Activated CD8-positive, alpha-beta memory T cell treated with anti-CD3 and anti-CD28 coated beads for 36 hours (primary cell): ENCODE measurements at regions not wholly inside any gene's neighbourhood (a gene's known extent, or its start where the extent isn't known, plus 50 kb on each side); places are given as distances from the start of the nearest gene placed in this dataset.

Source experiments
- CTCF ChIA-PET: fragments of 350-600 bp; sonication (Branson Sonifier 250); formaldehyde crosslinking; loops from one replicate; lab custom pipeline; 2021; ENCODE audit warnings: antibody characterized with exemption; lab: Charles Lee
- POLR2A ChIA-PET: fragments of 350-600 bp; sonication (Branson Sonifier 250); formaldehyde crosslinking; loops from one replicate; lab custom pipeline; 2021; ENCODE audit warnings: antibody characterized with exemption; lab: Charles Lee

DNA sequence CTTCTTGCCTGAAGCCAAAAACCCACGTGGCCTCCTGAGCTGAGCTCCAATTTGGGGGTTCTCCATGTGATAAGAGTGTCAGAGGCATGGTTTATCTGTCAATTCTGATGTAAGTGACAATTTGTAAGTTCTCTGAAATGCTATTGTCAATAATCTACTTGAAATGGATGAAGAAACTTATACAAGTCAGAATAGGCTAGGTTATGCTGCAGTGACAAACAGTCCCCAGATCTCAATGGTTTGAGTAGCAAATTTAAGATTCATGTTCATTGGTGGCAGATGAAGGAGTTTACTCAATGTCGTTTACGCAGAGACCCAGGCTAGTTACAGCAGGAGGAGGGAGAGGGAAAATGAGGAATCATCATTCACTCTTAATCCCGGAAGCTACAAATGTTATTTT lies 352.4 kb downstream of the KIF16B start:
- POLR2A ChIA-PET, result no interaction called here
- CTCF ChIA-PET, result no interaction called here

DNA sequence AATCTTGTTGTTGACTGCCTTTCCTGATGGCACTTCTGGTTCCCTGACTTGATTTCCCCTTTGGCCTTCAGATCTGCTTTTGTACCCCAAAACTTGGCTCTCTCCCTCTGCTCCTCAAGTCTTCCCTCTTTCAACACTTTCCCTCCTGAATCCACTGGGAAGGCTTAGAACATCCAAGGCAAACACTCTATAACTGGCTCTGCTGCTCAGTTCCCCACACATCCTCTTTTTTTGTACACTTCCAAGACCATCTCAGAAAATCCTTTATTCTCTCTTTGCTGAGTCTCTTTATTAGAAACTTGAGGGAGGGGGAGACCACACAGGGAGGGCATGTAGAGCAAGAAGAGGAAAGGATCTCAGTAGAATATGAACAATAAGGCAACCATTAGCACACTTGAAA lies 354.1 kb downstream of the KIF16B start:
- POLR2A ChIA-PET, result no interaction called here
- CTCF ChIA-PET, result no interaction called here

DNA sequence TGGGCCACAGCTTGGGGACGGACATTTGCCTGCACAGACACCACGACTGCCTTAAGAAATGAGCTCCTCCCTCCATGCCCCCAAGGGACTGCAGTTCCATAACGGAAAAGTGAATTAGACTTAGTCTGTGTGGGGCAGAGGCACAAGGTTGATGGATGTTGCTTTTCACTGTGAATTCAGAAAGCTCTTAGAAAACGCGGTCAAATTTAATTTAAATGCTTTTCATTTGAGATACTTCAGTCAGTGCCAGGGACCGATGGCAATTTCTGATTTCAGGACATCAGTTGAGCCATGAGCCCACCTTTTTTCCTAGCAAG lies 356.4 kb downstream of the KIF16B start:
- CTCF ChIA-PET, result no interaction called here

DNA sequence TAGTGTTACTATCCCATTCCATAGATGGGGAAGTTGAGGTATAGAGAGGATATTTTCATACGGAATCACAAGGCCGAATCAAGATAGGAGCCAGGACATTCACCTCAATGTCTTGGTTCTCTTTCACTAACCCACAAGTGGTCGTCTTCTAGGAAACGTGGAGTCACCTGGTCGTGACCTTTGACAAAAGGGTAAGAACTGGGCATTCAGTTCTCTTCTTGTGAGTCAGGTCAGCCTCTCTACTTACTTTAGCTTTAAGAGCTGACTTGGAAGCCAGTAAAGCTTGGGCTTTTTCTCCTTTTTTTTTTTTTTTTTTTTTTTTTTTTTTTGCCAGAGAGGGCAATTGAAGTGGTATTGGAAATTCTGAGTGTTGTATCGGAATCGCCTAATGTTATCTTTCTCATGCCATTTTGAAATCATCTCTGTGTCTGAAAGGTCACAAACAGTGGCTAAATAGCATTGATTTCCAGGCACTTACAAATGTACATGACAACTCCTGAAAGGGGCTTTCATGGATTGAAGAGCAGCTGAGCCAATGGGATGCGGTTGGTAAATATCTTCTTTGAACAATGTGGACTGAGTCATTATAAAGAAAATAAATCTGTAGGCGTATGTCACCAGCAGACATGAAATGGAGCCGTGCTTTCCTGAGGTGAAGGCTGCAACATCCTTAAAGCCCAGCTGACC lies 356.9 kb downstream of the KIF16B start:
- POLR2A ChIA-PET, result no interaction called here
- CTCF ChIA-PET, result no interaction called here

More for the DNA sequence above, 356.4 kb downstream of the KIF16B start:
- POLR2A ChIA-PET, result no interaction called here

DNA sequence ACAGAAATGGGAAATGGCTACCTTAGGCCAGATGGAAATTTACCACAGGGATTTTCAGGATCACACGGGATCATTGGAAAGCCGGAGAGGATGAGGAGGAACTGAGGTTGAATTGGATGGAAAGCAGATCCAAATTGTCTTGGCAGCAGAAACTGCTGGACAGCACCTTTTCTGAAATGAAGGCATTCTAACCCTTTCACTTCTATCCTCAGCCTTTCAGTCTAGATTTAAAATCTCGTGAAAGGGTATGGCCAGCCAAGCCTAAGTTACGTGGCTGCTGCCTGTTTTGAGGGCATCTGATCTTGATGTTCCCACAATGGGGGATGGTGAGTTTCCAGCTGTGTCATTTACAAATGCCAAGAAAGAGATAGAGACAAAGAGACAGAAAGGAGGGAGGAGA lies 358.2 kb downstream of the KIF16B start:
- ChIA-PET POLR2A (no interaction called here), CTCF (no interaction called here)

DNA sequence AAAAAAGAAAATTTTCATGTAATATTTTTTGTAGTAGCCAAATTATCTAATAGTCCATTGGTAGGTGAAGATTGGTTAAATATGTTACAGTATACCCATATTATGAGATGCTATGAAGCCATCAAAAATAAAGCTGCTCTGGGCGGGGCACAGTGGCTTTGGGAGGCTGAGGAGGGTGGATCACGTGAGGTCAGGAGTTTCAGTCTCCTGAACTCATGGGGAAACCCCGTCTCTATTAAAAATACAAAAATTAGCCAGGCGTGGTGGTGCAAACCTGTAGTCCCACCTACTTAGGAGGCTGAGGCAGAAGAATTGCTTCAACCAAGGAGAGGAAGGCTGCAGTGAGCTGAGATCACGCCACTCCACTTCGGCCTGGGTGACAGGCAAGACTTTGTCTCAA lies 360.5 kb downstream of the KIF16B start:
- ChIA-PET CTCF (no interaction called here), POLR2A (no interaction called here)

DNA sequence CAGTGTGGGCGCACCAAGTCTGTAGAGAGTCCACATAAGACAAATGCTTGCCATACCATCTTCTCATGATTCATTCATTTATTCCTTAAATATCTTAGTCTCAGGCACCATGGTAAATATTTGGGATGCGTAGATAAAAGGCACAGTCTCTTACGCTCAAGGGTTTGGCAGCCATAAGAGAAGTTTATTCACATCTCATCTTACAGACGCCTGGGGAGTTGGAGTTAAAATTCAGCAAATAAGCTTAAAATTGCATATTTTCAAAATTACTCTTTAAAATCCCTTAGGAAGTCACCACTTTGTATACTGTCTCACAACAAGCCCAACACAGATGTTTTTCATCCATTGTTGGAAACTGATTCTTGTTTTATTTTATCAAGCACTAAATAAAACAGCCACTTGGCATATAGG lies 363.3 kb downstream of the KIF16B start:
- ChIA-PET POLR2A (no interaction called here), CTCF (no interaction called here)

DNA sequence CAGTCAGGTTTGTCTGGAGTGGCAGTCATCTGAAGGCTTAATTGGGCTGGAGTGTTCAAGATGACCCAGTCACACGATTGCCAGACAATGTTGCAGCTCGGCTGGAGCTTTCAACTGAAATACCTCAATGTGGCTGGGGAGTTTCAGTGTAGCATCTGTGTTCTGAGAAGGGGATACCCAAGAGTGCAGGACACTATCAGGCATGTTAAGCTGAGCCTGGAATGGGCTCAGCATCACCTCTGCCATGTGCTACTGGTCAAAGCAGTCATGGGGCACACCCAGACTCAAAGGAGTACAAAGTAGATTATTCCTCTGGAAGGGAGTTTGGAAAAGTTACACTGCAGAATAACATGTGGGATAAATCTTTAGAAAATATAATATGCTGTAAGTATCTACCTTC lies 363.9 kb downstream of the KIF16B start:
- CTCF ChIA-PET, result no interaction called here
- POLR2A ChIA-PET, result no interaction called here

DNA sequence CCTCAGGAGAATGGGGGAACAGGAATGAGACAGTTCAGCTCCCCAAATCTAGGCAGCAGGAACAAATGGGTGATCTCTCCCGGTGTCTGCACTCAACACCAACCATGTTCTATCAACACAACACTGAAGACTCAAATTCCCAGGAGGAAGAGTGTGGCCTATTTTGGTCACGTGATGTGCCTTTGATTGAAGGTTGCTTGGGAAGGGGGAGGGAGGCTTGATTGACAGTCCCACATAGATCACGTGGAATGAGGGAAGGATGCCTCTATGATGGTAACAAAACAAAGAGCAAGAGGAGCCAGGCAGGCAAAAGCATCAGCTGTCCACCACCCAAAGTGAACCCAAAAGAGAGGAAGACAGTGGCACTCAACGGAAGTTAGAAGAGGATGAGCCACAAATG lies 364.8 kb downstream of the KIF16B start:
- ChIA-PET POLR2A (no interaction called here), CTCF (no interaction called here)

DNA sequence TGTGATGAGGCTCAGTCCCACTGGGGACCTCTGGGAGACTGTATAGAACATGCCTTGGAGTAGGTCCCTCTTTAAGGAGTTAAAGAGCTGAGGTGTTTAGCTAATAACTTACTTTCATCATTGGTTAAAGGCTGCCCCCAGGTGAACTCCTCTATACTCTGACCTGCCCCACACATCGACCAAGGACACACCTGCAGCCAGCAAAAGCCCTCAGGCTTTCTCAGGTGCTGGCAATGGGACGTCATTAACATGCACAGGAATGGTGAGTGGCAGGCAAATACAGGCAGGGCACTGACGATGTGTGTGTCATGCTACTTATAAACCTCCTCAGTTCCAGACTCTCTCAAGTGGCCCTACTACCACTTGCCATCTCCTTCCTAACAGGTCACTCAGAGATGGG lies 366.4 kb downstream of the KIF16B start:
- POLR2A ChIA-PET, result no interaction called here
- CTCF ChIA-PET, result no interaction called here

DNA sequence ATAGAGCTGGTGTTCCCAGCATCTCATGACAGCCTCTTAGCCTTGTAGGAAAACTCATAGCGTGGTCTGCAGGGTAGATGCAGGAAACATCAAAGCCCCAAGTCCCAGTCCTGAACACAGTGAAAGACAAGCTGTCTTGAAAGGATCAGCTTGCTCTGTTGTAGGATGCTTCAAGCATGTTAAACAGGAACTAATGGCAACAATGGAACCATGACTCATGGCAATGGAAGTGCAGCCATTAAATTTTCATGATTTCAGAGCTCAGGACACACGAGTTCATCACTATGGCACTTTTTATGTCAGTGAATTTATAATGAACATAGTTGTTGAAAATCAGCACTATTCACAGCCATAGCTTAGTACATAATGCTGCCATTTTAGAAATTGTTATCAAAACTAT lies 367.7 kb downstream of the KIF16B start:
- ChIA-PET POLR2A (no interaction called here), CTCF (no interaction called here)

DNA sequence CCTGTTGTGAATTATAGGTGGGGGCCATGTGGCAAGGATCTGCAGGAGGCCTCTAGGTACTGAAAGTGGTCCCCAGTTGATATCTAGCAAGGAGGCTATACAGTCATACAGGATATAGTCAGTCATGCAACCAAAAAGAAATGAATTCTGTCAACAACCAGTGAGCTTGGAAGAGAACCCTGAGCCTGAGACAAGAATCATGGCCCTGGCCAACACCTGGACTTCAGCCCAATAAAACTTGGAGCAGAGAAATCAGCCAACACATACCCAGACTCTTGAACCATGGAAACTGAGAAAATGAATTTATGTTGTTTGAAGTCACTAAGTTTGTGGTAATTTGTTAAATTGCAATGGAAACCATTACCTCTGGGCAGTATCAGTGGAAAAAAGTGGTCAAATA lies 370.2 kb downstream of the KIF16B start:
- POLR2A ChIA-PET, result no interaction called here
- CTCF ChIA-PET, result no interaction called here

DNA sequence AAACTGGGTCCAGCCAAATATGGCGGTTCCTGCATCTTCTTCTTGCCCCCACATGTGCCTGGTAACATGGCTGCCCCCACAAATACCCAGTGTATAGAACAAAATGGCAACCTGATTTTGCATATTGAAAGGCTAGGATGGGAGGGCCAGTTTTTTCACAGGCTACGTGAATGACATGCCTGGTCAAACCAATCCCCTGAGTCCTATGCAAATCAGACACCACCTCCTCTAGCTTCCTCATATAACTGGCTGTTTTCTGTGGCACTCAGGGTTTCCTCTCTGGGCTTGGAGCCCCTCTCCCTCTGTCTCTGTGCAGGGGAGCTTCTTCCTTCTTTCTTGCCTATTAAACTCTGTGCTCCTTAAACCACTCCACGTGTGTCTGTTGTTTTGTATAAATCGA lies 372.1 kb downstream of the KIF16B start:
- ChIA-PET POLR2A (no interaction called here), CTCF (no interaction called here)

DNA sequence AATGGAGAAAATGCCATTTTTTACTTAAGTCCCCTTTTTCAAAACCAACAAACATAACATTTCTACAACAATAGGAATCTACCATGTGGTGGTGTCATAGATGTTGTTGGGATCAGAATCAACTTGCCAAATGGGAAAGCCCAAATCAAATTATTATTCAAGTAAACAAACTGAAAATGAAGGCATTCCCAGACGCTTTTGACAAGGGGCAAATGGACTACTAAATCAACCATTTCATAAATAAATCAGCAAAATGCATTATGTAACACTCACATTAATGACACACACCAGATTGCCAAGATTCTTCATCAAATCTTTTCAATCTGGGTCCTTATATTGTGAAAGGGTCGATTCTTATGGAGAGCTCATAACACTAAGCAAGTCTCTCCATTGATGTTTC lies 375.6 kb downstream of the KIF16B start:
- ChIA-PET POLR2A (no interaction called here), CTCF (no interaction called here)

DNA sequence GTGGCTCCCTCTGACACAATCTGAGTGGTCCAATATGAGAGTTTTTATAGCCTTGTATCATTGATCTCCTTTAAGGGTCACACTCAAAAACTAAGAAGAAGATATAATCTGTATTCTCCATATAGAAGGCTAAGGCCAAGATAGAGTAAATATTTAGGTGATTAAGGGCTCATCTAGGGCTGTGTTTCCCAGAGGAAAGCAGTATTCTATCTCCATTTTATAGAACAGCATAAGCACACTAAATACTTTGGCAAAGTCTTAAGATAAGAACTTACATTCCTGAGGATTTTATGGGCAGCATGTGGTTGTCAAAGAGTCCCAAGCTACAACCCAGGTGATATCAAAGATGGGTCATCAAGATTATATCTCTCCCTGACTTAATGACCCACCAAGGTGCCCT lies 377.6 kb downstream of the KIF16B start:
- POLR2A ChIA-PET, result no interaction called here
- CTCF ChIA-PET, result no interaction called here

DNA sequence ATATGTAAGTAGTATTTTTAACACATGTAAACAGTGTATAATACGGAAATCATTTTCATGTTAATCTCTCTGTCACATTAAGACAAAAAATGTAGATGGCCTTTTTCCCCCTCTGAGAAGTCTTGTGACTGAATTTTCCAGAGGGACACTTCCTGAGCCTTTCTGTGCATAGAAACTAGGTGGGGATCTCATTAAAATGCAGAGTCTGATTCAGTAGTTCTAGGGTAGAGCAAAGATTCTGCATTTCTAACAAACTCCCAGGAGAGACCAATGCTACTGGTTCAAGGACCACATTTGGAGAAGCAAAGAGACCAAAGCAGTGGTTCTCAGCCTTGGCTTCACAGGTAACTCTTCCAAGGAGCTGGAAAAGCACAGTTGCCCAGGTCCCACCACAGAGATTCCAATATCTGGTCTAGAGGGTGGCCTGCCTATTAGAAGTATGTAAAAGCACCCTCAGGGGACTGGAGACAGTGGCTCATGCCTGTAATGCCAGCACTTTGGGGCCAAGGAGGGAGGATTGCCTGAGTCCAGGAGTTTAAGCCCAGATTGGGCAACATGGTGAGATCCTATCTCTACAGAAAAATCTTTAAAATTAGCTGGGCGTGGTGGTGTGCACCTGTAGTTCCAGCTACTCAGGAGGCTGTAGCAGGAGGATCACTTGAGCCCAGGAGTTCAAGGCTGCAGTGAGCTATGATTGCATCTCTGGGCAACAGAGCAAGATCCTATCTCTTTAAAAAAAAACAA lies 378.5 kb downstream of the KIF16B start:
- CTCF ChIA-PET, result no interaction called here
- POLR2A ChIA-PET, result no interaction called here

DNA sequence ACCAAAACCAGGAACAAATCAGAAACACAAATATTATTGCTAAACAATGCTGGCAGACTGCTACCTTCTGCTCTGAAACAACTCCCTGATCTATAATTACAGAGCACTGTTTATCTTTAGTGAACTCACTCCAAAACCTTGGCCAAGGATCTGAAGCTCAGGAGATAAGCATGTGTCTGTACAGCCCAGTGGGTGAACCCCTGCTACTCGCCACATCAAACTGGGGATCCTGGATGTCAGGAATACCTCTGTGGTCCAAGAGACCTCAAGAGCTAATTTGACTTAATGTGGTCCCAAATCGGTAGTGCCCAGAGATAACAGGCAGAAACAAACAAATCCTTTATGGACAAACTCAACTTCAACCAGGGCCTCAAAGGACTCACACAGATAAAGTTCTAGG lies 381.8 kb downstream of the KIF16B start:
- ChIA-PET CTCF (no interaction called here), POLR2A (no interaction called here)

DNA sequence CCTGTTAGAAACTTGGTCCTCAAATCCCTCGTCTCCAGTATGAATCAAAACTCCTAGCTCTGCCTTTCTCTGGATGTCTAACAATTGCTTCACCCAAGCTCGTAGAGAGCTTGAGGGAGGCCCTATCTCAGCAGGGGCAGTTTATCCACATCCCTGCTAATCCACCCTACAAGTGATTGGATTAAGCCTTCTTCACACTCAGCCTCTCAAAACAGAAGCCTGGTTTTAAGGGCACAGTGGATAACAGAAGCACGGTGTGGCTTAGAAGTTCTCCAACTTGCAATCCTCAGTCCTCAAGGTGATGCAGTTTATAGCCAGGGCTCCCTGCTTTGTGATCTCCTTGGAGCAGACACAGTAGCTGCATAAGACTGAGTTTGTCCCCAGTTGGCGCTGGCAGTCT lies 383.9 kb downstream of the KIF16B start:
- ChIA-PET POLR2A (no interaction called here), CTCF (no interaction called here)

DNA sequence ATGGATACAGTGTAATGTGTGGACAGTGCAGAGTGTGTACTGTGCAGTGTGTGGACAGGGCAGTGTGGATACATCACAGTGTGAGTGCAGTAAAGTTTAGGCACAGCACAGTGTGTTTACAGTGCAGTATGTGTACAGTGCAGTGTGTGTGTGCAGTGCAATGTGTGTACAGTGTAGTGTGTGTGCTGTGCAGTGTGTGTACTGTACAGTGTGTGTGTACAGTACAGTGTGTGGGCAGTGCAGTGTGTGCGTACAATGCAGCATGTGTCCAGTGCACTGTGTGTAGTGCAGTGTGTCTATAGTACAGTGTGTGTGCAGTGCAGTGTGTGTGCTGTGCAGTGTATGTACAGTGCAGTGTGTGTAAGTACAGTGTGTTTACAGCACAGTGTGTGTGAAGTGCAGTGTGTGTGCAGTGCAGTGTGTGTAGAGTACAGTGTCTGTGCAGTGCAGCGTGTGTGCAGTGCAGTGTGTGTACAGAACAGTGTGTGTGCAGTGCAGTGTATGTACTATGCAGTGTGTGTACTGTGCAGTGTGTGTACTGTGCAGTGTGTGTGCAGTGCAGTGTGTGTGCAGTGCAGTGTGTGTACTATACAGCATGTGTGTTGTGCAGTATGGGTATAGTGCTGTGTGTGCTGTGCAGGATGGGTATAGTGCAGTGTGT lies 385.2 kb downstream of the KIF16B start:
- CTCF ChIA-PET, result no interaction called here

DNA sequence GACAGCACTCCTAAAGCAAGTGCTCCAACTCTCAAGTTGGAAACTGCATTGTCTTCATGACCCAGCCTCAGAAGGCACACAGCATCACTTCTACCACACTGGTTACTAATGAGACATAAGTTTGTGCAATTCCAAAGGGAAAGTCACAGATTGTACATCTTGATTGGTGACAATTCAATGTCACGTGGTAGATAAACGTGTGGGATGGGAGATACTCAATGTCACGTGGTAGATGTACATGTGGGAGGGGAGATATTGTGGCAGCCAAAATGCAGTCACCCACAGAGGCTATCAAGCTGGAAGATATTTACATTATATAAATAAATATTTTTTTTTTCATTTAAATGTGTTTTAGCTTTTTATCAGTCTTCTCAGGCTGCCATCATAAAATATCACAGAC lies 393.3 kb downstream of the KIF16B start:
- CTCF ChIA-PET, result no interaction called here

More for the DNA sequence above, 385.2 kb downstream of the KIF16B start:
- POLR2A ChIA-PET, result no interaction called here

DNA sequence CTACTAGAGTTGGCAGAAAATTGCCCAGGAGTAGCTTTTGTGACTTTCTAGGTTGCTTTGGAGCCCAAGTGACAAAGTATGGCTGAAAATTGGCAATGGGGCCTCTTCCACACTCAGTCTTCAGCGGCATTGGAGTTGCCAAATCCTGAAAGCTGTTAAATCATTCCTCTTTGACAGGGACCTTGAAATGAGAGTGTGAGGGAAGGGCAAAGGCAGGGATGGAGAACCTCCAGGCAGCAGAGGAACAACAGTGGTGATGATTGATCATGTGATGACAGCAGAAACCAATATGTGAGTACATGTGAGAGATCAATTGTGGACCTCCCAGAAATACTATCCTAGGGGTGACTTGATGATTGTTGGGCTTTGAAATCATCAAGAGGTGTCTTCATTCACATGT lies 393.9 kb downstream of the KIF16B start:
- ChIA-PET CTCF (no interaction called here), POLR2A (no interaction called here)

More for the DNA sequence above, 393.3 kb downstream of the KIF16B start:
- POLR2A ChIA-PET, result no interaction called here
